ENCODE measurements at regions not wholly inside any gene's neighbourhood (a gene's known extent, or its start where the extent isn't known, plus 50 kb on each side); places are given as distances from the start of the nearest gene placed in this dataset.

DNA sequence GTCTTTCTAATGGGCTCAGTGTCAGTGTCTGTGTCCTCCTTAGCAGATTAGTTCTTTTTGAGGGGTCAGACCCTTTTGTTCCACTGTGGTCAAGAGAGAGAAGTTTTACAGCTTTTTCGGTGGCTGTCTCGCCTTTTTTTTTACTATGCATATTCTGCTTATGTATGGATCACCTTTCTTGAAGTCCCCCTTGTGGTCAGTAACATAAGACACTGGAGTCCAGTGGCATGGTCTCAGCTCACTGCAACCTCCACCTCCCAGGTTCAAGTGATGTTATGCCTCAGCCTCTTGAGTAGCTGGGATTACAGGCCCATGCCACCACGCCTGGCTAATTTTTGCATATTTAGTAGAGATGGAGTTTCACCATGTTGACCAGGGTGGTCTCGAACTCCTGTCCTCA lies 54.0 kb upstream of the PGRMC2 start:
- no peak for DNase-seq (ENCODE audit: extremely low spot score)
- CTCF ChIA-PET = no interaction called here
- POLR2A ChIA-PET = no interaction called here
- TF ChIP-seq, protein P1, sequence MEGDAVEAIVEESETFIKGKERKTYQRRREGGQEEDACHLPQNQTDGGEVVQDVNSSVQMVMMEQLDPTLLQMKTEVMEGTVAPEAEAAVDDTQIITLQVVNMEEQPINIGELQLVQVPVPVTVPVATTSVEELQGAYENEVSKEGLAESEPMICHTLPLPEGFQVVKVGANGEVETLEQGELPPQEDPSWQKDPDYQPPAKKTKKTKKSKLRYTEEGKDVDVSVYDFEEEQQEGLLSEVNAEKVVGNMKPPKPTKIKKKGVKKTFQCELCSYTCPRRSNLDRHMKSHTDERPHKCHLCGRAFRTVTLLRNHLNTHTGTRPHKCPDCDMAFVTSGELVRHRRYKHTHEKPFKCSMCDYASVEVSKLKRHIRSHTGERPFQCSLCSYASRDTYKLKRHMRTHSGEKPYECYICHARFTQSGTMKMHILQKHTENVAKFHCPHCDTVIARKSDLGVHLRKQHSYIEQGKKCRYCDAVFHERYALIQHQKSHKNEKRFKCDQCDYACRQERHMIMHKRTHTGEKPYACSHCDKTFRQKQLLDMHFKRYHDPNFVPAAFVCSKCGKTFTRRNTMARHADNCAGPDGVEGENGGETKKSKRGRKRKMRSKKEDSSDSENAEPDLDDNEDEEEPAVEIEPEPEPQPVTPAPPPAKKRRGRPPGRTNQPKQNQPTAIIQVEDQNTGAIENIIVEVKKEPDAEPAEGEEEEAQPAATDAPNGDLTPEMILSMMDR (IDR thresholded peaks at IDR 0.05; ENCODE audit: control extremely low read depth, extremely low read depth, low read depth, missing control alignments) = no peak

DNA sequence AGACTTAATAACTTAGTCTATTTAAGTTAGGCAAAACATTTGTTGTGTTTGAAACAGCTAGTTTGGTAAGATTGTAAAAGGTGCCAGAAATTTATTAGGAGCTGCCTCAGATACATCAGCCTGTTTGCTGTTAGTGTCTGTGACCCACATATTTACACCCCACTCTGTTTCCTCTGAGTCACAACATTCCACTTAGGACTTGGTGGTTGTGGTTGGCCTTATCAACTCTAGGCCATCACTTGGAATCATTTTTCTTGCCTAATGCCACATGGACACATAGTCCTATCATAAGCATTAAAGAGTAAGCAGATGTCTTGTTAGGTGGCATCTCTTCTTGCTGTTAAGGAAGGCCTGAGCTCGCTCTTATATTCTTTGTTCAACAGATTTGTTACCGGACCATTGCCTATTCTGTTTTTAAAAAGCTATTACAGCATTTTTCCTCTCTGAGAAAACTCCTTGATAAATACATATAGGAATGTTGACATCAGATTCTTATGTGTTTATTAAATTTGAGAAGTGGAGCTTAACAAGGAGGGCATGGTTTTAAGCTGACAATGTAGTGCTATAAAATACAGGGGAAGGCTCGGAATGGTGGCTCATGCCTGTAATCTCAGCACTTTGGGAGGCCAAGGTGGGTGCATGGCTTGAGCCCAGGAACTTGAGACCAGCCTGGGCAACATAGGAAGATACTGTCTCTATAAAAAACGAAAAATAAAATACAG lies 51.2 kb upstream of the PGRMC2 start:
- ChIA-PET POLR2A (no interaction called here), CTCF (interaction anchor here (0.7 to 1.7 kb wide), 5 partner anchors 9 to 55 kb away, joined by 3 to 5 read pairs (median 4); no protein-coding TSS in a partner anchor)
- no peak for DNase-seq (ENCODE audit: extremely low spot score)
- TF ChIP-seq, protein P1 (IDR thresholded peaks at IDR 0.05; ENCODE audit: control extremely low read depth, extremely low read depth, low read depth, missing control alignments) = no peak

DNA sequence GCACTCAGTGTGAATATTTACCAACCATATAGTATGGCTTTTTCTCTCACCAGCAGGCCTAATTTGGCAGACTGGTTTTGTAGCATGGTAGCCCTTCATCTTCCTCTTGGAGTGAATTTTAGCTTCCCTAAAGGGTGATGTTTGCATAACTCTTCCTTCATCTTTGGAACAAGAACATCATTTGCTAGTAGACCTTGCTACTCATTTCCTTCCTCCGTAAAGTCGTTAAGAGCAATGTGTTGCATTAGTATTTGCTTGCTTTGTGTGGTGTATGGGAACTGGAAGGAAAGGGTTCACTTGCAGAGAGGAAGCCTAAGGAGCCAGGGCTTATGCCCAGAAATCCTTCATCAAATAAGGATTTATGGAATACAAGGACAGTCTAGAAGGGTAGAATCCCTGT lies 50.2 kb upstream of the PGRMC2 start:
- ChIA-PET CTCF (interaction anchor here (1.5 to 1.6 kb wide), 2 partner anchors 11 to 12 kb away, joined by 4 read pairs; no protein-coding TSS in a partner anchor), POLR2A (no interaction called here)

More for the DNA sequence above, 50.2 kb upstream of the PGRMC2 start:
- DNase-seq (ENCODE audit: extremely low spot score) = no peak
- TF ChIP-seq, protein P1 (IDR thresholded peaks at IDR 0.05; ENCODE audit: control extremely low read depth, extremely low read depth, low read depth, missing control alignments) = no peak

All from GM10248 (cell line).